SK-N-SH (cell line): ENCODE measurements at regions not wholly inside any gene's neighbourhood (a gene's known extent, or its start where the extent isn't known, plus 50 kb on each side); places are given as distances from the start of the nearest gene placed in this dataset.

Experiments
- ELF1 ChIP-seq: IDR thresholded peaks from 2 replicates; pipeline ENCODE4 v1.4.0; 2012
- JUND ChIP-seq: IDR thresholded peaks from 2 replicates; pipeline ENCODE4 v1.4.0; 2012

- TF ChIP-seq JUND (no peak), ELF1 (no peak)
Measured at GRCh38 chr6:149223120-149223903, 94.2 kb upstream of the TAB2 start.
